Dermis microvascular lymphatic vessel endothelial cell (primary cell): ENCODE measurements at regions not wholly inside any gene's neighbourhood (a gene's known extent, or its start where the extent isn't known, plus 50 kb on each side); places are given as distances from the start of the nearest gene placed in this dataset.

Source experiments
- DNase-seq, 2 donors: peaks; one replicate each; pipeline versions ENCODE4 v3.0.0 to v3.0.0-alpha.2; 2010; ENCODE audit warnings: low read depth in 2 of 2

DNA sequence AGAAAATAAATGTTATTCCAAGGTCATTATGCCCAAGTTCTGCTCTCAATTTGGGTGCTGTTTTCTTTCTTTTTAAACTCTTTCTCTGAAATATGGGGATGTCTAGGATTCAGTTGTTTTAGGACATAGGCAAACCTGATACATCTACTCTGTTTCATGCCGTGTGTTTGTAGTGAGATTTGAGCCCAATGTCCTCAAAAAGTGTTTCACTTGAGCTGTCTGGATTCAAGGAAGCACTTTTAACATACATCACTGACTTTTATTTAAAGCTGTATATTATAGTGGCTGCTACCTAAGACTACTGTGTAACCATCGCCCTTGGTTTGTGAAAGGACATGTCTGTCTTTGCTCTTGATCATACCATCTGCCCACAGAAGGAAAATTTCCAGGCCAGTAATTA is 709.3 kb upstream of the STXBP6 start:
- no peak for DNase-seq

DNA sequence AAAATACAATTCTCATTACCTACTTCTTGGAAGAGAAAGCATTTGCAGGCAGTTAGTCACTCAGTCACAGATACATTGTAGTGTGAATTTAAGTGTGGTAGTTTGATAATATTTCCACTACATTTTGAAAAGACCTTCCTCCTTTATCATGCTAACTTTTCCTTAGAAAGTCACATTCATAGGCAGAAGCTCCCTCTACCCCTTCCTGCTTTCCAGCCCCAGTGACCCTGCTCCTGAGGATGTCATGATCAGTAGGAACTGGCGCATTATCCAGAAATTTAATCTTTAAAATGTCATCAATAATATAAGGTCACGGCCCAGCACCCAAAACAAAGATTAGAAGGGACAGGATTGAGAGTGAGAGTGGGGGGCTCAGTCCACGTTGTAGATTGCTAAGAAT is 707.4 kb upstream of the STXBP6 start:
- DNase-seq = no peak

DNA sequence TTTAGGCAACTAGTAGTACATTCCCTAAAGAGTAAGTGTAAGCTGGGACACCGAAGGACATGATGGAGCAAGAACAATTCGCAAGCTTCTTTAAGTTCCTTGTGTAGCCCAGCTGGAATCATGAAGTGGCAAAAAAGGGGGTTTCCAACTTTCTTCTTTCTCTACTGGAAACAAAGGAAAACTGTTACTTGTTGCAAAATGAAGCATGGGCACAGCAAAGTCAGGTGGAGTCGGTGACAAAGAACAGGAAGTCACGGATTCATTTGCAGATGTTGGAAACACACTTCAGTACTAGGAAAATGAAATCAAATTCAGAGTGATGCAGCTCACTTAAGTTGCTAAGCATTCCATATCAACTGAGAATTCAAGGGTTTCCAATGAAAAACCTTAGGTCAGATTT is 706.9 kb upstream of the STXBP6 start:
- no peak for DNase-seq

DNA sequence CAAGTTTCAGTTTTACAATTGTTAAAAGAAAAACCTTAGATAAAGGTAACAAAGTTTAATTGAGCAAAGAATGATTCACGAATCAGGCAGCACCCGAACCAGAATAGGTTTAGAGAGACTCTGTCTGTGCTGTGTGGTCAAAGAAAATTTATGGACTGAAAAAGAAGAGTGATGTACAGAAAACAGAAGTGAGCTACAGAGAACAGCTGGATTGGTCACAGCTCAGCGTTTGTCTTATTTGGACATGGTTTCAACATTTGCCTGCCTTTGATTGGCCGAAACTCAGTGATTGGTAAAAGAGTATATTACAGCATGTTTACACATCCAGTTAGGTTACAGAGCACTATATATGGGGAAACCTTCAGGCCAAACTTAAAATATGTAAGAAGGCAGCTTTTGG is 703.2 kb upstream of the STXBP6 start:
- no peak for DNase-seq

DNA sequence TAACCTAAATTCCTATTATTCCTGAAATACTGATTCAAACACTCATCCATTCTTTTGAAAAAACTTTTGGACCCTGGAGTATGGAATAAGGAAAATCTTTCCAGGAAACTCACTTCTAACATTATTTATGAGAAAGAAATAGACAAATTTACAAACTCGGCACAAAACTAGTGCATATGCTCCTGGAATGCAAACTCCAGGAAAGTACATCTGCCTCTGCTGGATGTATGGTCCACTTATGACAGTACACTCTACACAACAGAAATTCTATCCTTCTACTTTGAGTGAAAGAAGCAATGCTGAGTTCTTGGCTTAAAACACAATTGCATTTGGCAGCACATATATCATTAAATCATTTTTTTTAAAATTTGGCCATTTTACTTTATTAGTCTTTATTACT is 700.5 kb upstream of the STXBP6 start:
- DNase-seq = no peak
